Lower leg skin (tissue), 4 donors: ENCODE measurements at regions not wholly inside any gene's neighbourhood (a gene's known extent, or its start where the extent isn't known, plus 50 kb on each side); places are given as distances from the start of the nearest gene placed in this dataset.

Experiments
- DNase-seq, 2 donors: peaks; one replicate each; pipeline ENCODE4 v3.0.0-alpha.2; 2019; ENCODE audit warnings: low spot score in 2 of 2
- H3K4me3 ChIP-seq: fragments of 200-600 bp; sonication (generic); 2 replicates; pipeline ENCODE4 v1.5.1; 2017; ENCODE audit warnings: mild to moderate bottlenecking, low read depth; ENCODE audit not compliant: poor library complexity, severe bottlenecking
- POLR2A ChIP-seq, 2 donors: fragments of 450-650 bp; IDR thresholded peaks; one replicate each; pipeline ENCODE4 v1.6.1; 2016 to 2017; ENCODE audit warnings: antibody characterized with exemption in 2 of 2, mild to moderate bottlenecking in 1 of 2, moderate library complexity in 1 of 2
- WGBS, 2 donors: methylation state at CpG; one replicate each; pipeline ENCODE4 v1.1.5; 2018; 5-methylcytosine and 5-hydroxymethylcytosine counted together
- intact Hi-C: fragments of 100-400 bp; cut with DNase I; formaldehyde crosslinking; loops from one replicate; pipeline ENCODE4 v1.15.0; 2023; ENCODE audit warnings: low total_unique reads
- TF ChIP-seq, protein P1 (sequence below), 3 donors: fragments of 450-650 bp; IDR thresholded peaks; one replicate each; pipeline ENCODE4 v1.5.1; 2016; ENCODE audit warnings: antibody characterized with exemption in 3 of 3, mild to moderate bottlenecking in 3 of 3, moderate library complexity in 2 of 3

DNA sequence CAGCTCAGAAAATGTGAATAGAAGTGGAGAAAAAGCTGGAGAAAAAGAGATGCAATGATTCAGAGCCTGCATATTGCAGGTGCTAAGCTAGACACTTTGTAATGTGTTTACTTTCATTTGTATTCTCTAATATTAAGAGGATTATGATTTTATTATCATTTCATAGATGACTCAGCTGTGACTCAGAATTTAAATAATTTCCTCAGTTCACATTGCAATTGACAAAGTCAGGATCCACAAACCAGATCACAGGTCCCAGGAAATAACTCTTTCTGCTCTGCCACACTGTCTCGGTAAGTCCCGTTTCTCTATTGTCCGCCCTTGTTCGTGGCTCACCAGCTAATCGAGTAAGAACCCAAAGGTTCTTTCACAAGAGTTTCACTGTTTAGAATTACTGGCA lies 235.4 kb upstream of the MON1B start:
- 90 to 92% methylated on average over 5 of the region's 5 CpGs for WGBS, 2 donors
- no peak for DNase-seq
- no peak overlapping the region for H3K4me3 ChIP-seq
- TF ChIP-seq, protein P1, sequence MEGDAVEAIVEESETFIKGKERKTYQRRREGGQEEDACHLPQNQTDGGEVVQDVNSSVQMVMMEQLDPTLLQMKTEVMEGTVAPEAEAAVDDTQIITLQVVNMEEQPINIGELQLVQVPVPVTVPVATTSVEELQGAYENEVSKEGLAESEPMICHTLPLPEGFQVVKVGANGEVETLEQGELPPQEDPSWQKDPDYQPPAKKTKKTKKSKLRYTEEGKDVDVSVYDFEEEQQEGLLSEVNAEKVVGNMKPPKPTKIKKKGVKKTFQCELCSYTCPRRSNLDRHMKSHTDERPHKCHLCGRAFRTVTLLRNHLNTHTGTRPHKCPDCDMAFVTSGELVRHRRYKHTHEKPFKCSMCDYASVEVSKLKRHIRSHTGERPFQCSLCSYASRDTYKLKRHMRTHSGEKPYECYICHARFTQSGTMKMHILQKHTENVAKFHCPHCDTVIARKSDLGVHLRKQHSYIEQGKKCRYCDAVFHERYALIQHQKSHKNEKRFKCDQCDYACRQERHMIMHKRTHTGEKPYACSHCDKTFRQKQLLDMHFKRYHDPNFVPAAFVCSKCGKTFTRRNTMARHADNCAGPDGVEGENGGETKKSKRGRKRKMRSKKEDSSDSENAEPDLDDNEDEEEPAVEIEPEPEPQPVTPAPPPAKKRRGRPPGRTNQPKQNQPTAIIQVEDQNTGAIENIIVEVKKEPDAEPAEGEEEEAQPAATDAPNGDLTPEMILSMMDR (IDR thresholded peaks at IDR 0.05), result no peak
- TF ChIP-seq POLR2A (IDR thresholded peaks at IDR 0.05), result no peak
- intact Hi-C loops, result no loop called here

DNA sequence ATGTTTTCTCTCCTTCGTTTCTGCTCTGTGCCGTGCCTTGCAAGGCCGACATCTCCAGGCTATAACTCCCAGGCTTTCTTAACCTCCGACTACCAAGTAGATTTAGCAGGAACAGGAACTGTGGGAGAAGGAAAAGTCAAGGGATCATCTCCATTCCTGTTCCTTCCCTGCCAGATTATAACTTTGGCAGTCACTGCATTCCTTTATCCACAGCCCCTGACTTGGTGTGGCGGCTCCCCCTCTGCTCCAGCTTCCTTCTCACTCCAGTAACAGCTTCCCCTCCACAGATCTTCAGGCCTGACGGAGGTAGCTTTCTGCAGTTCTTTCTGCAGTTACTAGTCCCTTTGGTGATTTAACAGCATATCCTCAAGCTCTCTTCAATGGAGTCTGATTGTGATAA lies 234.6 kb upstream of the MON1B start:
- no peak for TF ChIP-seq POLR2A (IDR thresholded peaks at IDR 0.05)
- TF ChIP-seq, protein P1 (IDR thresholded peaks at IDR 0.05), result no peak
- H3K4me3 ChIP-seq, result no peak overlapping the region
- WGBS, 2 donors, result 85 to 86% methylated on average over 6 of the region's 6 CpGs
- DNase-seq, result no peak
- intact Hi-C loops, result no loop called here

- 47 to 73% methylated on average over 2 of the region's 2 CpGs for WGBS, 2 donors
- intact Hi-C loops, result no loop called here
Measured at GRCh38 chr16:76956841-76957240, 234.1 kb upstream of the MON1B start.

GRCh38 chr16:76959166-76959565 lies 231.8 kb upstream of the MON1B start:
- DNase-seq, result no peak
- no peak overlapping the region for H3K4me3 ChIP-seq
- WGBS, 2 donors, result 67 to 70% methylated on average over 1 of the region's 1 CpG
- intact Hi-C loops, result no loop called here
- TF ChIP-seq, protein P1 (IDR thresholded peaks at IDR 0.05), result no peak
- TF ChIP-seq POLR2A (IDR thresholded peaks at IDR 0.05), result no peak

More at GRCh38 chr16:76956841-76957240, 234.1 kb upstream of the MON1B start:
- TF ChIP-seq, protein P1 (IDR thresholded peaks at IDR 0.05), result no peak
- TF ChIP-seq POLR2A (IDR thresholded peaks at IDR 0.05), result no peak
- no peak for DNase-seq
- no peak overlapping the region for H3K4me3 ChIP-seq

DNA sequence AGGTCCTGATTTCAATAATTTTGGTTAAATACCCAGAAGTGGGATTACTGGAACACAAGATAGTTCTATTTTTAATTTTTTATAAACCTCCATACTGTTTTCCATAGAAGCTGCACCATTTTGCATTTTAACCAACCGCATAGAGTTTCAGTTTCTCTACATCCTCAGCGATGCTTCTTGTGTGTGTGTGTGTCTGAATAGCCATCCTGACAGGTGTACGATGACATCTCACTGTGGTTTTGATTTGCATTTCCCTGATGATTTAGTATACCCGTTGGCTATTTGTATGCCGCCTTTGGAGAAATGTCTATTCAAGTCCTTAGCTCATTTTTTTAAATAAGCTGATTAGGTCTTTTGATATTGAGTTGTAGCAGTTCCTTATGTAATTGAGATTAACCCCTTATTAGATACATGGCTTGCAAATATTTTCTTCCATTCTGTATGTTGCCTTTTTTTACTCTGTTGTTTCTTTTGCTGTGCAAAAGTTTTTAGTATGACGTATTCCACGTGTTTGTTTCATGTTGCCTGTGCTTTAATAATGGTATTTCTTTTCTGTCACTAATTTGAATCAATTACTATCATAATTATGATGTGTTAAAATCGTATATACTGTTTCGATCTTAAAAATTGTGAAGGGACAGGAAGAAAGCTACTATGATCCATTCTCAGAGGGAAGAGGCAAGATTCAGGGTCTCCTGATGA lies 227.2 kb upstream of the MON1B start:
- TF ChIP-seq POLR2A (IDR thresholded peaks at IDR 0.05), result no peak
- TF ChIP-seq, protein P1 (IDR thresholded peaks at IDR 0.05), result no peak
- intact Hi-C loops, result no loop called here
- 62 to 65% methylated on average over 9 of the region's 9 CpGs for WGBS, 2 donors

More for the DNA sequence above, 227.2 kb upstream of the MON1B start:
- no peak for DNase-seq
- no peak overlapping the region for H3K4me3 ChIP-seq
